H1 (cell line): ENCODE measurements at regions not wholly inside any gene's neighbourhood (a gene's known extent, or its start where the extent isn't known, plus 50 kb on each side); places are given as distances from the start of the nearest gene placed in this dataset.

ENCODE experiments used
- BRCA1 ChIP-seq: IDR thresholded peaks from 2 replicates; pipeline ENCODE4 v1.6.1; 2012; ENCODE audit warnings: low read depth, low read length, improper control_type of control experiment
- CTCF ChIP-seq, 3 experiments: IDR thresholded peaks; 1 replicate in 2 of 3; 2 replicates in 1 of 3; pipeline versions ENCODE4 v1.5.1 to v1.6.1; 2011; ENCODE audit warnings: low read length in 3 of 3, mild to moderate bottlenecking in 3 of 3, inconsistent platforms in 2 of 3, low read depth in 1 of 3, moderate library complexity in 1 of 3; ENCODE audit not compliant: insufficient read depth in 1 of 3; ENCODE audit errors: control extremely low read depth in 1 of 3
- EP300 ChIP-seq, 2 experiments: IDR thresholded peaks; 1 replicate in 1 of 2; 2 replicates in 1 of 2; pipeline ENCODE4 v1.6.1; 2011 to 2012; ENCODE audit warnings: low read depth in 2 of 2, low read length in 2 of 2, mild to moderate bottlenecking in 2 of 2, borderline replicate concordance in 1 of 2, inconsistent platforms in 1 of 2, moderate library complexity in 1 of 2
- MAFK ChIP-seq: IDR thresholded peaks from 2 replicates; pipeline ENCODE4 v1.6.1; 2012; ENCODE audit warnings: low read depth, mild to moderate bottlenecking, improper control_type of control experiment, low read length
- MAX ChIP-seq: IDR thresholded peaks from 2 replicates; pipeline ENCODE4 v1.6.1; 2012; ENCODE audit warnings: inconsistent platforms
- POLR2AphosphoS5 ChIP-seq: IDR thresholded peaks from 2 replicates; pipeline ENCODE4 v1.6.1; 2011; ENCODE audit warnings: low read depth, low read length
- SIN3A ChIP-seq, 2 experiments: IDR thresholded peaks in 1 of 2; conservative IDR thresholded peaks in 1 of 2; 2 replicates each; pipeline ENCODE4 v1.6.1; 2011 to 2012; ENCODE audit warnings: low read length in 2 of 2, improper control_type of control experiment in 1 of 2, low read depth in 1 of 2, mild to moderate bottlenecking in 1 of 2
- SIRT6 ChIP-seq: IDR thresholded peaks from one replicate; pipeline ENCODE4 v1.7.1; 2012; ENCODE audit warnings: low read length, inconsistent platforms
- TEAD4 ChIP-seq: IDR thresholded peaks from 2 replicates; pipeline ENCODE4 v1.6.1; 2012; ENCODE audit warnings: low read depth, low read length, inconsistent platforms, mixed read lengths
- YY1 ChIP-seq: IDR thresholded peaks from 2 replicates; pipeline ENCODE4 v1.6.1; 2011; ENCODE audit warnings: low read depth, mild to moderate bottlenecking, low read length
- ZNF274 ChIP-seq: IDR thresholded peaks from 2 replicates; pipeline ENCODE4 v1.7.0; 2012; ENCODE audit warnings: low read length, borderline replicate concordance; ENCODE audit errors: extremely low read depth

GRCh38 chr20:51311636-51312479 is 230.7 kb downstream of the NFATC2 start:
- TF ChIP-seq MAFK: no peak
- no peak for TF ChIP-seq CTCF (IDR thresholded peaks at IDR 0.05; ENCODE audit: control extremely low read depth in 1 of 3, insufficient read depth in 1 of 3, low read depth in 1 of 3, low read length in 3 of 3)
- no peak for TF ChIP-seq BRCA1
- no peak for TF ChIP-seq YY1
- no peak for TF ChIP-seq SIRT6
- TF ChIP-seq ZNF274: no peak
- no peak for TF ChIP-seq POLR2AphosphoS5
- TF ChIP-seq TEAD4: peak; percentile 85
- no peak for TF ChIP-seq SIN3A (conservative IDR thresholded peaks at IDR 0.05 in 1 of 2, IDR thresholded peaks at IDR 0.05 in 1 of 2; ENCODE audit: low read depth in 1 of 2, low read length in 2 of 2)
- no peak for TF ChIP-seq EP300 (IDR thresholded peaks at IDR 0.05; ENCODE audit: borderline replicate concordance in 1 of 2, low read depth in 2 of 2, low read length in 2 of 2)
- TF ChIP-seq MAX: no peak
